Activated CD8-positive, alpha-beta T cell treated with anti-CD3 and anti-CD28 coated beads for 36 hours (primary cell): ENCODE measurements at regions not wholly inside any gene's neighbourhood (a gene's known extent, or its start where the extent isn't known, plus 50 kb on each side); places are given as distances from the start of the nearest gene placed in this dataset.
A peak's percentile ranks its signal among the peaks of the same experiment; 100 is the strongest.

ENCODE experiments used
- ATAC-seq: fragments of 200-7000 bp; cut with Tn5 transposase; one replicate; pipeline ENCODE4 v1.10.0; 2021; ENCODE audit warnings: mild to moderate bottlenecking, moderate library complexity
- CTCF ChIA-PET: fragments of 350-600 bp; sonication (Branson Sonifier 250); formaldehyde crosslinking; loops from one replicate; lab custom pipeline; 2021; ENCODE audit warnings: antibody characterized with exemption; lab: Charles Lee
- POLR2A ChIA-PET: fragments of 350-600 bp; sonication (Branson Sonifier 250); formaldehyde crosslinking; loops from one replicate; lab custom pipeline; 2021; ENCODE audit warnings: antibody characterized with exemption; lab: Charles Lee
- DNase-seq: peaks from one replicate; pipeline ENCODE4 v3.0.0-alpha.2; 2020
- H3K27ac Mint-ChIP-seq: one replicate; pipeline ENCODE4 v1.8.0; 2021; ENCODE audit warnings: mild to moderate bottlenecking, mixed read lengths
- H3K27me3 Mint-ChIP-seq: one replicate; pipeline ENCODE4 v1.8.0; 2021; ENCODE audit warnings: mixed read lengths
- H3K36me3 Mint-ChIP-seq: one replicate; pipeline ENCODE4 v1.8.0; 2021; ENCODE audit warnings: low read depth, mixed read lengths
- H3K4me1 Mint-ChIP-seq: one replicate; pipeline ENCODE4 v1.8.0; 2021; ENCODE audit warnings: low read depth, mixed read lengths
- H3K4me3 Mint-ChIP-seq: one replicate; pipeline ENCODE4 v1.8.0; 2021; ENCODE audit warnings: mild to moderate bottlenecking, moderate library complexity, mixed read lengths
- H3K9me3 Mint-ChIP-seq: one replicate; pipeline ENCODE4 v1.8.0; 2021; ENCODE audit warnings: mixed read lengths
- intact Hi-C: fragments of 100-400 bp; cut with micrococcal nuclease; formaldehyde crosslinking; loops from one replicate; pipeline ENCODE4 v1.10.0; 2022
- TF ChIP-seq, protein P1 (sequence below): fragments of 200-600 bp; IDR thresholded peaks from one replicate; pipeline ENCODE4 v1.8.0; 2022; ENCODE audit warnings: antibody characterized with exemption, mild to moderate bottlenecking

DNA sequence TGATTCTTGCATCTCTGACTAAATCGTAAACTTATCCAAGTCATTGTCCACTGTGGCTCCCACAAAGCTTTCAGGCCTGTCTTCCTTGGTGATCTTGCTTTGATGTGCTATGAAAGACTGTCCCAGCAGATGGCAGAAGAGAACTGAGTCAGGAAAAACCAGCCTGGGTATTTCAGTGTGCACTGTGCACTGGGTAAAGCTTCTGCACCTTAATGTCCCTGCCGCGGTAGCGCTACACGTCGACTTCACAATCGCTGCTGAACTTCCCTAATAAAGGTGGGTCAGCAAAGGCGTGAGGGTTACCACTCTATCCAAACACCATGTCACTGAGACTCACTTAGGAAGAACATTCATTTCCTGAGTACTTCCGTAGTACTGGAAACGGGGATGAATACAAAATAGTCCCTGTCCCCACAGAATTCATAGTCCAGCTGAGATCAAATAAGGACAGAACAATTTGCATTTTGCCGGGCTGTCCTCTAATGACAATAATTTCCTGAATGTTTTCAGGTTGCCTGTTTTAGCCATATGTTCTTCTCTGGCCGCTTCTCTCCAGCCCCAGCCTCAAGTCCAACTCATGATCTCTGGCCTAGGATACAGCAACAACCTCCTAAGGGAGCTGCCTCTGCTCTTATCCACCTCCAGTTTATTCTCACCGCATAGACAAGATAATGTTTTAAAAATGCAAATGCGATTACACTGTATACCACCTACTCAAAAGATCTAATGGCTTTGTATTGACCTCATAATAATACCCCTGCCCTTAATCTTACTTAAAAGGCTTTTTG is 83.6 kb upstream of the AKAP13 start:
- peak; percentile 82 for DNase-seq
- Mint-ChIP-seq H3K9me3 (no peaks in the 10 kb centered on the region), H3K4me3 (peak overlapping the region; percentile 36), H3K4me1 (peaks cover 13% of the 10 kb centered on the region), H3K27ac (no peak overlapping the region), H3K36me3 (no peaks in the 10 kb centered on the region), H3K27me3 (no peaks in the 10 kb centered on the region)
- ATAC-seq = peak; percentile 100
- TF ChIP-seq, protein P1, sequence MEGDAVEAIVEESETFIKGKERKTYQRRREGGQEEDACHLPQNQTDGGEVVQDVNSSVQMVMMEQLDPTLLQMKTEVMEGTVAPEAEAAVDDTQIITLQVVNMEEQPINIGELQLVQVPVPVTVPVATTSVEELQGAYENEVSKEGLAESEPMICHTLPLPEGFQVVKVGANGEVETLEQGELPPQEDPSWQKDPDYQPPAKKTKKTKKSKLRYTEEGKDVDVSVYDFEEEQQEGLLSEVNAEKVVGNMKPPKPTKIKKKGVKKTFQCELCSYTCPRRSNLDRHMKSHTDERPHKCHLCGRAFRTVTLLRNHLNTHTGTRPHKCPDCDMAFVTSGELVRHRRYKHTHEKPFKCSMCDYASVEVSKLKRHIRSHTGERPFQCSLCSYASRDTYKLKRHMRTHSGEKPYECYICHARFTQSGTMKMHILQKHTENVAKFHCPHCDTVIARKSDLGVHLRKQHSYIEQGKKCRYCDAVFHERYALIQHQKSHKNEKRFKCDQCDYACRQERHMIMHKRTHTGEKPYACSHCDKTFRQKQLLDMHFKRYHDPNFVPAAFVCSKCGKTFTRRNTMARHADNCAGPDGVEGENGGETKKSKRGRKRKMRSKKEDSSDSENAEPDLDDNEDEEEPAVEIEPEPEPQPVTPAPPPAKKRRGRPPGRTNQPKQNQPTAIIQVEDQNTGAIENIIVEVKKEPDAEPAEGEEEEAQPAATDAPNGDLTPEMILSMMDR = peak; percentile 88
- ChIA-PET CTCF (interaction anchor here (0.5 to 6.4 kb wide), 53 partner anchors 8 to 433 kb away, joined by 3 to 90 read pairs (median 4); partner anchors contain the start of gene AKAP13), POLR2A (interaction anchor here (0.7 to 1.1 kb wide), 3 partner anchors 34 to 328 kb away, joined by 3 read pairs; no protein-coding TSS in a partner anchor)
- intact Hi-C loops = loop anchor here (1.0 to 10.0 kb wide), 2 partner anchors 117 to 208 kb away; no protein-coding TSS in a partner anchor

- Mint-ChIP-seq H3K27ac (no peak overlapping the region), H3K4me3 (no peak overlapping the region), H3K4me1 (peaks cover 18% of the 10 kb centered on the region), H3K36me3 (no peaks in the 10 kb centered on the region), H3K27me3 (no peaks in the 10 kb centered on the region), H3K9me3 (no peaks in the 10 kb centered on the region)
- POLR2A ChIA-PET = no interaction called here
- ATAC-seq = no peak
- TF ChIP-seq, protein P1 = no peak
- DNase-seq = no peak
- intact Hi-C loops = loop anchor here (10.0 kb wide), 1 partner anchor 207 kb away; no protein-coding TSS in a partner anchor
- CTCF ChIA-PET = interaction anchor here (0.8 to 6.4 kb wide), 16 partner anchors 7 to 261 kb away, joined by 3 to 90 read pairs (median 8); partner anchors contain the start of gene AKAP13
Measured at GRCh38 chr15:85297537-85297936, 82.9 kb upstream of the AKAP13 start.

- no peak for DNase-seq
- ChIA-PET CTCF (interaction anchor here (1.0 to 6.4 kb wide), 4 partner anchors 18 to 206 kb away, joined by 3 to 90 read pairs (median 14); no protein-coding TSS in a partner anchor), POLR2A (interaction anchor here (1.5 kb wide), 1 partner anchor 14 kb away, joined by 3 read pairs; no protein-coding TSS in a partner anchor)
- Mint-ChIP-seq H3K27me3 (no peaks in the 10 kb centered on the region), H3K36me3 (no peaks in the 10 kb centered on the region), H3K9me3 (no peaks in the 10 kb centered on the region), H3K4me3 (no peak overlapping the region), H3K27ac (no peak overlapping the region), H3K4me1 (peaks cover 18% of the 10 kb centered on the region)
- TF ChIP-seq, protein P1 = no peak
- intact Hi-C loops = loop anchor here (10.0 kb wide), 1 partner anchor 206 kb away; no protein-coding TSS in a partner anchor
- ATAC-seq = no peak
Measured at GRCh38 chr15:85298366-85298765, 82.0 kb upstream of the AKAP13 start.

DNA sequence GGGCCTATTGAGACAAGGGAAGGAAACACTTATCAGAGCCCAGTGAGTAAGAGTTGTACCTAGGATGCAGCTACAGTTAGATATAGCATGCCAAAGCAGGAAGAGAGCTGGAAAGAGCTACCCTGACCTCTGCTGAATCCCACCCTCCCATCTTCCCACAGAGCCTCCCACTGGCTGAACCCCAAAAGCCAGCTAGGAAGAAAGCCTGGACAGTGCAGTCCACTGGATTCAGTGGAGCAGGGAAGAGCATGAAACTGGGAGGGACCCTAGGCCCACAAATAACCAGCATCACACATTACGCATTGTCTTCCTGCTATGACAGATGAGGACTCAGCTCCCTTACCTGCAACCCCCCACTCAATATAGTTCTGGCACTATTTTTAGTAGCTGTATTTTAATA is 81.5 kb upstream of the AKAP13 start:
- TF ChIP-seq, protein P1 = no peak
- ATAC-seq = no peak
- H3K4me1 Mint-ChIP-seq = peaks cover 18% of the 10 kb centered on the region
- no peak overlapping the region for H3K4me3 Mint-ChIP-seq
- ChIA-PET CTCF (interaction anchor here (1.0 to 6.4 kb wide), 4 partner anchors 18 to 206 kb away, joined by 3 to 90 read pairs (median 14); no protein-coding TSS in a partner anchor), POLR2A (interaction anchor here (1.5 kb wide), 1 partner anchor 14 kb away, joined by 3 read pairs; no protein-coding TSS in a partner anchor)
- no peak for DNase-seq
- H3K9me3 Mint-ChIP-seq = no peaks in the 10 kb centered on the region
- H3K36me3 Mint-ChIP-seq = no peaks in the 10 kb centered on the region
- H3K27ac Mint-ChIP-seq = no peak overlapping the region
- intact Hi-C loops = loop anchor here (10.0 kb wide), 1 partner anchor 206 kb away; no protein-coding TSS in a partner anchor
- H3K27me3 Mint-ChIP-seq = no peaks in the 10 kb centered on the region
